ENCODE measurements at regions not wholly inside any gene's neighbourhood (a gene's known extent, or its start where the extent isn't known, plus 50 kb on each side); places are given as distances from the start of the nearest gene placed in this dataset.
"Not testable (repeated sequence)": the region's sequence is repeated elsewhere in the genome, so short reads cannot be mapped to it uniquely, and the experiment has no call there.

GRCh38 chr22:11352287-11352686 lies 4175.7 kb upstream of the OR11H1 start:
- TF ChIP-seq, protein P1, sequence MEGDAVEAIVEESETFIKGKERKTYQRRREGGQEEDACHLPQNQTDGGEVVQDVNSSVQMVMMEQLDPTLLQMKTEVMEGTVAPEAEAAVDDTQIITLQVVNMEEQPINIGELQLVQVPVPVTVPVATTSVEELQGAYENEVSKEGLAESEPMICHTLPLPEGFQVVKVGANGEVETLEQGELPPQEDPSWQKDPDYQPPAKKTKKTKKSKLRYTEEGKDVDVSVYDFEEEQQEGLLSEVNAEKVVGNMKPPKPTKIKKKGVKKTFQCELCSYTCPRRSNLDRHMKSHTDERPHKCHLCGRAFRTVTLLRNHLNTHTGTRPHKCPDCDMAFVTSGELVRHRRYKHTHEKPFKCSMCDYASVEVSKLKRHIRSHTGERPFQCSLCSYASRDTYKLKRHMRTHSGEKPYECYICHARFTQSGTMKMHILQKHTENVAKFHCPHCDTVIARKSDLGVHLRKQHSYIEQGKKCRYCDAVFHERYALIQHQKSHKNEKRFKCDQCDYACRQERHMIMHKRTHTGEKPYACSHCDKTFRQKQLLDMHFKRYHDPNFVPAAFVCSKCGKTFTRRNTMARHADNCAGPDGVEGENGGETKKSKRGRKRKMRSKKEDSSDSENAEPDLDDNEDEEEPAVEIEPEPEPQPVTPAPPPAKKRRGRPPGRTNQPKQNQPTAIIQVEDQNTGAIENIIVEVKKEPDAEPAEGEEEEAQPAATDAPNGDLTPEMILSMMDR (IDR thresholded peaks at IDR 0.05; ENCODE audit: low read depth, low read length), result not testable (repeated sequence)
- not testable (repeated sequence) for TF ChIP-seq EZH2phosphoT487 (IDR thresholded peaks at IDR 0.05; ENCODE audit: low read depth)
